ENCODE measurements at regions not wholly inside any gene's neighbourhood (a gene's known extent, or its start where the extent isn't known, plus 50 kb on each side); places are given as distances from the start of the nearest gene placed in this dataset.

GRCh38 chr2:183996825-183997793, 601.2 kb upstream of the ZNF804A start:
- no peaks in the 10 kb centered on the region for H3K9me3 ChIP-seq
- WGBS, result 75% methylated on average over 10 of the region's 10 CpGs
- no peaks in the 10 kb centered on the region for H3K27me3 ChIP-seq
- H3K36me3 ChIP-seq, result no peaks in the 10 kb centered on the region
- TF ChIP-seq EP300 (IDR thresholded peaks at IDR 0.05) (no peak), POLR2AphosphoS5 (IDR thresholded peaks at IDR 0.05) (no peak), POLR2A (IDR thresholded peaks at IDR 0.05; ENCODE audit: low read depth) (no peak)
- TF ChIP-seq, protein P1, sequence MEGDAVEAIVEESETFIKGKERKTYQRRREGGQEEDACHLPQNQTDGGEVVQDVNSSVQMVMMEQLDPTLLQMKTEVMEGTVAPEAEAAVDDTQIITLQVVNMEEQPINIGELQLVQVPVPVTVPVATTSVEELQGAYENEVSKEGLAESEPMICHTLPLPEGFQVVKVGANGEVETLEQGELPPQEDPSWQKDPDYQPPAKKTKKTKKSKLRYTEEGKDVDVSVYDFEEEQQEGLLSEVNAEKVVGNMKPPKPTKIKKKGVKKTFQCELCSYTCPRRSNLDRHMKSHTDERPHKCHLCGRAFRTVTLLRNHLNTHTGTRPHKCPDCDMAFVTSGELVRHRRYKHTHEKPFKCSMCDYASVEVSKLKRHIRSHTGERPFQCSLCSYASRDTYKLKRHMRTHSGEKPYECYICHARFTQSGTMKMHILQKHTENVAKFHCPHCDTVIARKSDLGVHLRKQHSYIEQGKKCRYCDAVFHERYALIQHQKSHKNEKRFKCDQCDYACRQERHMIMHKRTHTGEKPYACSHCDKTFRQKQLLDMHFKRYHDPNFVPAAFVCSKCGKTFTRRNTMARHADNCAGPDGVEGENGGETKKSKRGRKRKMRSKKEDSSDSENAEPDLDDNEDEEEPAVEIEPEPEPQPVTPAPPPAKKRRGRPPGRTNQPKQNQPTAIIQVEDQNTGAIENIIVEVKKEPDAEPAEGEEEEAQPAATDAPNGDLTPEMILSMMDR (IDR thresholded peaks at IDR 0.05), result no peak
- no peak overlapping the region for H3K27ac ChIP-seq (replicated peaks in 1 of 4)
- DNase-seq (ENCODE audit: extremely low spot score), result no peak
- H3K4me3 ChIP-seq, result no peak overlapping the region
- intact Hi-C loops (cut with DNase I), result no loop called here
- peaks cover 0 to 4% (median 2%) of the 10 kb centered on the region in 4 donors for H3K4me1 ChIP-seq

- H3K4me1 ChIP-seq, result peaks cover 0 to 4% (median 2%) of the 10 kb centered on the region in 4 donors
- H3K27ac ChIP-seq (replicated peaks in 1 of 4), result no peak overlapping the region
- DNase-seq (ENCODE audit: extremely low spot score), result no peak
- H3K27me3 ChIP-seq, result no peaks in the 10 kb centered on the region
- no peaks in the 10 kb centered on the region for H3K36me3 ChIP-seq
- no peaks in the 10 kb centered on the region for H3K9me3 ChIP-seq
- no peak overlapping the region for H3K4me3 ChIP-seq
- 92% methylated on average over 3 of the region's 3 CpGs for WGBS
- intact Hi-C loops (cut with DNase I), result no loop called here
- TF ChIP-seq, protein P1 (IDR thresholded peaks at IDR 0.05), result no peak
- TF ChIP-seq POLR2AphosphoS5 (IDR thresholded peaks at IDR 0.05) (no peak), EP300 (IDR thresholded peaks at IDR 0.05) (no peak), POLR2A (IDR thresholded peaks at IDR 0.05; ENCODE audit: low read depth) (no peak)
Observed at GRCh38 chr2:183998041-183998796, 600.1 kb upstream of the ZNF804A start.

- TF ChIP-seq POLR2AphosphoS5 (IDR thresholded peaks at IDR 0.05) (no peak), POLR2A (IDR thresholded peaks at IDR 0.05; ENCODE audit: low read depth) (no peak), EP300 (IDR thresholded peaks at IDR 0.05) (no peak)
- TF ChIP-seq, protein P1 (IDR thresholded peaks at IDR 0.05), result no peak
- 53% methylated on average over 1 of the region's 1 CpG for WGBS
- Histone ChIP-seq H3K4me3 (no peak overlapping the region), H3K27ac (replicated peaks in 1 of 4) (no peak overlapping the region), H3K9me3 (no peaks in the 10 kb centered on the region), H3K4me1 (peaks cover 0 to 4% (median 2%) of the 10 kb centered on the region in 4 donors), H3K36me3 (no peaks in the 10 kb centered on the region), H3K27me3 (no peaks in the 10 kb centered on the region)
- no peak for DNase-seq (ENCODE audit: extremely low spot score)
- intact Hi-C loops (cut with DNase I), result no loop called here
Observed at GRCh38 chr2:183998797-183999190, 599.5 kb upstream of the ZNF804A start.

- TF ChIP-seq, protein P1 (IDR thresholded peaks at IDR 0.05), result no peak
- TF ChIP-seq POLR2A (IDR thresholded peaks at IDR 0.05; ENCODE audit: low read depth) (no peak), POLR2AphosphoS5 (IDR thresholded peaks at IDR 0.05) (no peak), EP300 (IDR thresholded peaks at IDR 0.05) (no peak)
Observed at GRCh38 chr2:184004289-184004947, 593.9 kb upstream of the ZNF804A start.

More at GRCh38 chr2:184004289-184004947, 593.9 kb upstream of the ZNF804A start:
- Histone ChIP-seq H3K4me3 (no peak overlapping the region), H3K36me3 (no peaks in the 10 kb centered on the region), H3K27ac (replicated peaks in 1 of 4) (no peak overlapping the region), H3K9me3 (no peaks in the 10 kb centered on the region), H3K4me1 (no peaks in the 10 kb centered on the region), H3K27me3 (no peaks in the 10 kb centered on the region)
- DNase-seq (ENCODE audit: extremely low spot score), result no peak
- intact Hi-C loops (cut with DNase I), result no loop called here
- 60% methylated on average over 1 of the region's 1 CpG for WGBS

All from esophagus muscularis mucosa (tissue), 4 donors.